Body of pancreas (tissue), 4 donors: ENCODE measurements at regions not wholly inside any gene's neighbourhood (a gene's known extent, or its start where the extent isn't known, plus 50 kb on each side); places are given as distances from the start of the nearest gene placed in this dataset.
A peak's percentile ranks its signal among the peaks of the same experiment; 100 is the strongest.

Source experiments
- ATAC-seq: fragments of 150-250 bp; one replicate; pipeline ENCODE4 v1.9.1; 2016
- DNase-seq, 4 donors: peaks; one replicate each; pipeline ENCODE4 v3.0.0-alpha.2; 2019
- H3K27ac ChIP-seq, 4 donors: fragments of 200-600 bp; sonication (generic); 1 replicate in 3 of 4; 2 replicates in 1 of 4; pipeline versions ENCODE4 v1.5.1 to v1.6.1; 2016 to 2019; ENCODE audit warnings: mild to moderate bottlenecking in 1 of 4, mixed read lengths in 1 of 4, moderate library complexity in 1 of 4
- H3K27me3 ChIP-seq, 2 donors: fragments of 200-600 bp; sonication (generic); one replicate each; pipeline ENCODE4 v1.6.0; 2016; ENCODE audit warnings: mild to moderate bottlenecking in 1 of 2
- H3K36me3 ChIP-seq, 2 donors: fragments of 200-600 bp; sonication (generic); replicated peaks in 1 of 2; 2 replicates each; pipeline ENCODE4 v1.5.1; 2016; ENCODE audit warnings: low read depth in 2 of 2; ENCODE audit not compliant: insufficient read depth in 1 of 2
- H3K4me1 ChIP-seq: fragments of 200-600 bp; sonication (generic); one replicate; pipeline ENCODE4 v1.6.0; 2016
- H3K4me3 ChIP-seq, 2 donors: fragments of 200-600 bp; sonication (generic); 1 replicate in 1 of 2; 2 replicates in 1 of 2; pipeline ENCODE4 v1.5.1; 2016 to 2019
- H3K9me3 ChIP-seq, 3 donors: fragments of 200-600 bp; sonication (generic); 1 replicate in 2 of 3; 2 replicates in 1 of 3; pipeline ENCODE4 v1.5.1; 2016
- CTCF ChIP-seq, 7 experiments: fragments of 450-650 bp in 4 of 7; fragments of 200-600 bp in 3 of 7; sonication (generic) in 3 of 7; IDR thresholded peaks; one replicate each; pipeline ENCODE4 v1.5.1; 2016 to 2019; ENCODE audit warnings: antibody characterized with exemption in 7 of 7
- POLR2A ChIP-seq, 3 donors: fragments of 450-650 bp; IDR thresholded peaks; one replicate each; pipeline ENCODE4 v1.6.1; 2016; ENCODE audit warnings: antibody characterized with exemption in 3 of 3, mild to moderate bottlenecking in 2 of 3
- WGBS, 2 donors: methylation state at CpG; one replicate each; pipeline ENCODE4 v1.1.5; 2017; 5-methylcytosine and 5-hydroxymethylcytosine counted together
- intact Hi-C: fragments of 100-400 bp; cut with DNase I; formaldehyde crosslinking; loops from one replicate; pipeline ENCODE4 v1.15.1; 2023

GRCh38 chr3:28726840-28727239 lies 378.2 kb upstream of the AZI2 start:
- ATAC-seq (peak; percentile 97), DNase-seq (peak; percentile 73 to 88 (median 80))
- Histone ChIP-seq H3K36me3 (no peaks in the 10 kb centered on the region), H3K4me1 (no peaks in the 10 kb centered on the region), H3K27me3 (no peaks in the 10 kb centered on the region), H3K4me3 (no peak overlapping the region), H3K9me3 (no peaks in the 10 kb centered on the region), H3K27ac (no peak overlapping the region)
- intact Hi-C loops = no loop called here
- 24% methylated on average over 3 of the region's 3 CpGs for WGBS, 2 donors
- TF ChIP-seq CTCF (IDR thresholded peaks at IDR 0.05) (peak; percentile 17 to 82 (median 66)), POLR2A (IDR thresholded peaks at IDR 0.05) (no peak)

GRCh38 chr3:28727307-28727706 lies 378.7 kb upstream of the AZI2 start:
- Histone ChIP-seq H3K27ac (no peak overlapping the region), H3K4me3 (no peak overlapping the region), H3K4me1 (no peaks in the 10 kb centered on the region), H3K36me3 (no peaks in the 10 kb centered on the region), H3K27me3 (no peaks in the 10 kb centered on the region), H3K9me3 (no peaks in the 10 kb centered on the region)
- DNase-seq (no peak), ATAC-seq (no peak)
- intact Hi-C loops = no loop called here
- TF ChIP-seq CTCF (IDR thresholded peaks at IDR 0.05) (no peak), POLR2A (IDR thresholded peaks at IDR 0.05) (no peak)

- TF ChIP-seq CTCF (IDR thresholded peaks at IDR 0.05) (no peak), POLR2A (IDR thresholded peaks at IDR 0.05) (no peak)
- no peak for ATAC-seq
Measured at GRCh38 chr3:28738425-28738824, 389.8 kb upstream of the AZI2 start.

GRCh38 chr3:28739647-28740046 lies 391.0 kb upstream of the AZI2 start:
- no peak overlapping the region for H3K4me3 ChIP-seq
- no peak for DNase-seq
- TF ChIP-seq POLR2A (IDR thresholded peaks at IDR 0.05) (no peak), CTCF (IDR thresholded peaks at IDR 0.05) (no peak)
- no peaks in the 10 kb centered on the region for H3K27me3 ChIP-seq
- peaks cover 14% of the 10 kb centered on the region for H3K4me1 ChIP-seq
- no peaks in the 10 kb centered on the region for H3K36me3 ChIP-seq
- whole genome bisulfite sequencing, 2 donors = 77 to 78% methylated on average over 1 of the region's 1 CpG
- intact Hi-C loops = no loop called here
- H3K9me3 ChIP-seq = no peaks in the 10 kb centered on the region
- H3K27ac ChIP-seq = no peak overlapping the region
- ATAC-seq = no peak

More at GRCh38 chr3:28738425-28738824, 389.8 kb upstream of the AZI2 start:
- H3K4me1 ChIP-seq = peaks cover 1% of the 10 kb centered on the region
- intact Hi-C loops = no loop called here
- H3K4me3 ChIP-seq = no peak overlapping the region
- DNase-seq = no peak
- WGBS, 2 donors = 56 to 70% methylated on average over 2 of the region's 2 CpGs
- H3K27me3 ChIP-seq = no peaks in the 10 kb centered on the region
- H3K9me3 ChIP-seq = no peaks in the 10 kb centered on the region
- H3K27ac ChIP-seq = no peak overlapping the region
- no peaks in the 10 kb centered on the region for H3K36me3 ChIP-seq

GRCh38 chr3:28743271-28743670 lies 394.6 kb upstream of the AZI2 start:
- intact Hi-C loops = no loop called here

More at GRCh38 chr3:28743271-28743670, 394.6 kb upstream of the AZI2 start:
- no peak for ATAC-seq
- Histone ChIP-seq H3K36me3 (no peaks in the 10 kb centered on the region), H3K4me3 (no peak overlapping the region), H3K27ac (peak overlapping the region in 1 of 4 donors; percentile 60), H3K4me1 (peaks cover 16% of the 10 kb centered on the region), H3K9me3 (no peaks in the 10 kb centered on the region), H3K27me3 (no peaks in the 10 kb centered on the region)
- TF ChIP-seq POLR2A (IDR thresholded peaks at IDR 0.05) = no peak
- TF ChIP-seq CTCF (IDR thresholded peaks at IDR 0.05) = no peak
- WGBS, 2 donors = 86 to 93% methylated on average over 2 of the region's 2 CpGs
- DNase-seq = no peak
